ENCODE measurements at regions not wholly inside any gene's neighbourhood (a gene's known extent, or its start where the extent isn't known, plus 50 kb on each side); places are given as distances from the start of the nearest gene placed in this dataset.
"Not testable (repeated sequence)": the region's sequence is repeated elsewhere in the genome, so short reads cannot be mapped to it uniquely, and the experiment has no call there.

DNA sequence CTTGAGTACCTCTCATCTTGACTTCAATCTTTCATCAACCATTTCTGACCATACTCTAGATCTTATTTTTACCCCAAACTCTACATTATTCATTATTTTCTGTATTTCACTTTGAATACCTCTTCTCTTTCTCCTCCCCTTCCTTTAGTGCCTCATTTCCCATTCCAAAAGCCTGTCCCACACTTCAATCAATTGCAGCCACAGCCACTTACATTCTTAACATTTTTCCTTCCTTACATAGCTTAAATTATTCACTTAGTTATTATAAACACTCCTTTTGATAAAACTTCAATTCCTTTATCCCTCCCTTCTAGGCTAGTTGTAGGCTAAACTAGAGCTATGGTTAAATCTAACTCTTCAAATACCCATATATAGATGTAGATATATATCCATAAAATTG, 344.0 kb downstream of the PRR16 start:
- TF ChIP-seq, protein P1, sequence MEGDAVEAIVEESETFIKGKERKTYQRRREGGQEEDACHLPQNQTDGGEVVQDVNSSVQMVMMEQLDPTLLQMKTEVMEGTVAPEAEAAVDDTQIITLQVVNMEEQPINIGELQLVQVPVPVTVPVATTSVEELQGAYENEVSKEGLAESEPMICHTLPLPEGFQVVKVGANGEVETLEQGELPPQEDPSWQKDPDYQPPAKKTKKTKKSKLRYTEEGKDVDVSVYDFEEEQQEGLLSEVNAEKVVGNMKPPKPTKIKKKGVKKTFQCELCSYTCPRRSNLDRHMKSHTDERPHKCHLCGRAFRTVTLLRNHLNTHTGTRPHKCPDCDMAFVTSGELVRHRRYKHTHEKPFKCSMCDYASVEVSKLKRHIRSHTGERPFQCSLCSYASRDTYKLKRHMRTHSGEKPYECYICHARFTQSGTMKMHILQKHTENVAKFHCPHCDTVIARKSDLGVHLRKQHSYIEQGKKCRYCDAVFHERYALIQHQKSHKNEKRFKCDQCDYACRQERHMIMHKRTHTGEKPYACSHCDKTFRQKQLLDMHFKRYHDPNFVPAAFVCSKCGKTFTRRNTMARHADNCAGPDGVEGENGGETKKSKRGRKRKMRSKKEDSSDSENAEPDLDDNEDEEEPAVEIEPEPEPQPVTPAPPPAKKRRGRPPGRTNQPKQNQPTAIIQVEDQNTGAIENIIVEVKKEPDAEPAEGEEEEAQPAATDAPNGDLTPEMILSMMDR (conservative IDR thresholded peaks at IDR 0.05; ENCODE audit: low read depth, low read length): no peak
- H3K4me3 ChIP-seq (ENCODE audit: low read depth, low read length): no peak overlapping the region
- DNase-seq (ENCODE audit: low read depth): peak; percentile 30

DNA sequence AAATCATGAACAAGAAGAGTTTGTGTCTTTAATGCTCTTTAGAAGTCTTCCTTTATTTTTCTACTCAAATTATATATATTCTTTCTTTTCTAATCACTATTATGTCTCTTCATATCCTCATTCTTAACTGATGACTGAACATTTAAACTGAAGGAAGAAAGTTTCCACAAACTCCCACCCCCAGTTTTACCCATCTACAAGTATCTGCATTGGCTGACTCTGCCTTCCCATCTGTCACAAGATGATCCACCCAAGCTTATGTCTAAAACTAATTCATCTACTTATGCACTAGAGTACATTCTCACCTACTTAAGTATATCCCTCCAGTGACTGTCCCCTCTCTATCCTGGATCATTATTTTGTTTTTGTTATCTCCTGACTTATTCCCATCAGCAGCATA, 344.5 kb downstream of the PRR16 start:
- H3K4me3 ChIP-seq (ENCODE audit: low read depth, low read length): no peak overlapping the region

DNA sequence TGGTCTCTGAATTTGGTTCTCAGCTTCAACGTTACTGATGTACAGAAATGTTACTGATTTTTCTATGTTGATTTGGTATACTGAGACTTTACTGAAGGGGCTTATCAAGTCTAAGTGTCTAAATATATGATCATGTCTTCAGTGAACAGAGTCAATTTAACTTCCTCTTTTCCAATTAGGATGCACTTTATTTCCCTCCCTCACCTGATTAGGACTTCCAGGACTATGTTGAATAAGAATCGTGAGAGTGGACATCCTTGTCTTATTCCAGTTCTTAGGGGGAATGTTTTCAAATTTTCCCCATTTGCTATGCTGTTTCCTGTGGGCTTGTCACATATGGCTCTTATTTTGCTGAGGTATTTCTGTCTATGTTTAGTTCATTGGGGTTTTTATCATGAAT, 349.5 kb downstream of the PRR16 start:
- H3K4me3 ChIP-seq (ENCODE audit: low read depth, low read length): no peak overlapping the region
- no peak for DNase-seq (ENCODE audit: low read depth)
- TF ChIP-seq, protein P1 (conservative IDR thresholded peaks at IDR 0.05; ENCODE audit: low read depth, low read length): no peak

More for the DNA sequence above, 344.5 kb downstream of the PRR16 start:
- DNase-seq (ENCODE audit: low read depth): peak; percentile 20
- TF ChIP-seq, protein P1 (conservative IDR thresholded peaks at IDR 0.05; ENCODE audit: low read depth, low read length): no peak

DNA sequence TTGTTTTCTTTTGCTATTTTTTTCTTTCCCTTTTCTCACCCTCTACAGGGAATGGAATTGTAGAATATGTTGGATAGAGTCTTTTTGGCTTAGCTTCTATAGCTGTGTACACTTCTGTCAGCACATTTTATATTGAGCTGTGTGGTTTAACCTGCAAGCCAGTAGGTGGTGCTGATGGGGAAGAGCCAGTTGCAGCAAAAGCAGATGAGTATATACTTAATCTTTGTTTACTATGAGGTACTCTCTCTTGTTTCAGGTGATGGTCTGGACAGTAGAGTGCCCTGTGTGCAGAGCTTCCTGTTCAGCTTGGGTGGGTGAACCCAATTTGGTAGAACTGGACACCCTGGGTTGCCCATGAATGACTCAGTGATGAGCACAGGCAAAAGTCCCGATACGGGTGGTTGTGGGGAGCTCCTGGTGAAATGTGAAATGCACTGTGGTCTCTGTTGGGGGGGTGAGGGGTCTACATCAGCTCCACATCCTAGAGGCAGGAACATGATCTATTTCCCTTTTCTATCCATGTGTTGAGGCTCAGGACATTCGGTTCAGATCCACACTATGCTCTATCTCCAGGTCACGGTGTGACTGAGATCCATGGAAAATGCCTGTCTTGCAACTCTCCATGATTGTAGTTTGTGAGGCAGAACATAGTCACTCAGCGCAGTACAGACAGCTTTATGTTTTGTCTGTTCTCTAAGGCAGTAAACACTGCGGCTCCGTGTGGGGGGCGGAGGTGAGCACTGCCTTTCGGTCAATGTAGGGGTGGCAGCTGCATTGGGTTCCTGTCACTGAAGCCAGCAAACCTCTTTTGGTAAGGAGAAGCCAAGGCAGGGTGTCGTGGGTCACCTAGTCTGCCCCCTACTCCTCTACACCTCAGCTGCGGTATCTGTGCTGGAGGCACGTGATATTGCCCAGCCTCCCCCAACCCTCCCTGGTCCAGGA, 353.2 kb downstream of the PRR16 start:
- DNase-seq (ENCODE audit: low read depth): peak; percentile 74
- H3K4me3 ChIP-seq (ENCODE audit: low read depth, low read length): no peak overlapping the region
- TF ChIP-seq, protein P1 (conservative IDR thresholded peaks at IDR 0.05; ENCODE audit: low read depth, low read length): peak; percentile 90

DNA sequence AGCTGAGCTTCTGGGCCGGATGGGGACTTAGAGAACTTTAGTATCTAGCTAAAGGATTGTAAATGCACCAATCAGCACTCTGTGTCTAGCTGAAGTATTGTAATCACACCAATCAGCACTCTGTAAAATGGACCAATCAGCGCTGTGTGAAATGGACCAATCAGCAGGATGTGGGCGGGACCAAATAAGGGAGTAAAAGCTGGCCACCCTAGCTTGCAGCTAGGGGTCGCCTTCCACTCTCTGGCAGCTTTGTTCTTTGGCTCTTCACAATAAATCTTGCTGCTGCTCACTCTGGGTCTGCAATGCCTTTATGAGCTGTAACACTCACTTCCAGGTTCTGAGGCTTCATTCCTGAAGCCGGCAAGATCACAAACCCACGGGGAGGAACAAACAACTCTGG, 354.0 kb downstream of the PRR16 start:
- no peak for DNase-seq (ENCODE audit: low read depth)
- TF ChIP-seq, protein P1 (conservative IDR thresholded peaks at IDR 0.05; ENCODE audit: low read depth, low read length): no peak
- H3K4me3 ChIP-seq (ENCODE audit: low read depth, low read length): no peak overlapping the region

DNA sequence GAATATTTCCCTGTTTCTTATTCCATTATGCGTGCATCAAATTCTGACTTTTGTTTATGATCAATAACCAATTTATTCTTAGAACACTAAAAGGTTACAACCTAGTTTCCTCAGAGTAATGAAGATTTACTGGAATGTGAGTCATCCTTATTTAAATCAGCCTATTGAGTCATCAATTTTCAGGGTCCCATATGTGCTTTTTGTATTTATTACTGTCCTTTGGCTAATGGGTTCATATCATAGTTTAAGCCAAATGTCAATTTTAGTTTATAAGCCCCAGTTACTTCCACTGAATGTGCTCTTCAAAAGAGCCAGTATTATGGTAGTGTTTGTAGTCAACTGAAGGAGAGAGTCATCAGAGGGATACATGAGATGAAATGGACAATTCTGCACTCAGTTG, 359.2 kb downstream of the PRR16 start:
- TF ChIP-seq, protein P1 (conservative IDR thresholded peaks at IDR 0.05; ENCODE audit: low read depth, low read length): no peak
- no peak overlapping the region for H3K4me3 ChIP-seq (ENCODE audit: low read depth, low read length)
- peak; percentile 10 for DNase-seq (ENCODE audit: low read depth)

DNA sequence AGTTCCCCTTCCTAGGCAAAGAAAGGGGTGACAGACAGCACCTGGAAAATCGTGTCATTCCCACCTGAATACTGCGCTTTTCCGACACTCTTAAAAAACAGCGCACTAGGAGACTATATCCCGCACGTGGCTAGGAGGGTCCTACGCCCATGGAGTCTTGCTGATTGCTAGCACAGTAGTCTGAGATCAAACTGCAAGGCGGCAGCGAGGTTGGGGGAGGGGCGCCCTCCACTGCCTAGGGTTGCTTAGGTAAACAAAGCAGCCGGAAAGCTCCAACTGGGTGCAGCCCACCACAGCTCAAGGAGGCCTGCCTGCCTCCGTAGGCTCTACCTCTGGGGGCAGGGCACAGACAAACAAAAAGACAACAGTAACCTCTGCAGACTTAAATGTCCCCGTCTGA, 367.5 kb downstream of the PRR16 start:
- not testable (repeated sequence) for DNase-seq (ENCODE audit: low read depth); H3K4me3 ChIP-seq (ENCODE audit: low read depth, low read length)

All from choroid plexus epithelial cell (primary cell).